HUES48 (cell line): ENCODE measurements at regions not wholly inside any gene's neighbourhood (a gene's known extent, or its start where the extent isn't known, plus 50 kb on each side); places are given as distances from the start of the nearest gene placed in this dataset.

Experiments used
- H3K27ac ChIP-seq: one replicate; pipeline ENCODE4 v1.7.0; 2013; ENCODE audit warnings: low read depth, low read length, inconsistent platforms
- H3K27me3 ChIP-seq: 2 replicates; pipeline ENCODE4 v1.6.1; 2013; ENCODE audit warnings: mild to moderate bottlenecking, low read length; ENCODE audit not compliant: control insufficient read depth, insufficient read depth
- H3K36me3 ChIP-seq: 2 replicates; pipeline ENCODE4 v1.6.1; 2013; ENCODE audit warnings: low read length; ENCODE audit not compliant: control insufficient read depth, insufficient read depth
- H3K4me1 ChIP-seq: 2 replicates; pipeline ENCODE4 v1.6.1; 2013; ENCODE audit warnings: mild to moderate bottlenecking, low read length; ENCODE audit not compliant: control insufficient read depth, insufficient read depth
- H3K4me3 ChIP-seq: 2 replicates; pipeline ENCODE4 v1.5.1; 2013; ENCODE audit warnings: mild to moderate bottlenecking, low read depth, low read length
- H3K9ac ChIP-seq: 2 replicates; pipeline ENCODE4 v1.6.1; 2013; ENCODE audit warnings: mild to moderate bottlenecking, low read depth, low read length, moderate library complexity
- H3K9me3 ChIP-seq: 2 replicates; pipeline ENCODE4 v1.6.1; 2013; ENCODE audit warnings: low read length; ENCODE audit not compliant: control insufficient read depth, insufficient read depth

- Histone ChIP-seq H3K36me3 (no peaks in the 10 kb centered on the region), H3K9ac (no peak overlapping the region), H3K4me1 (no peaks in the 10 kb centered on the region), H3K27me3 (no peaks in the 10 kb centered on the region), H3K4me3 (no peak overlapping the region), H3K9me3 (no peaks in the 10 kb centered on the region), H3K27ac (no peak overlapping the region)
Measured at GRCh38 chr10:44512431-44513022, 127.6 kb upstream of the CXCL12 start.

GRCh38 chr10:44513591-44513990 lies 128.7 kb upstream of the CXCL12 start:
- no peaks in the 10 kb centered on the region for H3K9me3 ChIP-seq

GRCh38 chr10:44516891-44517290 lies 132.0 kb upstream of the CXCL12 start:
- no peaks in the 10 kb centered on the region for H3K9me3 ChIP-seq

More at GRCh38 chr10:44513591-44513990, 128.7 kb upstream of the CXCL12 start:
- H3K9ac ChIP-seq, result no peak overlapping the region
- H3K4me1 ChIP-seq, result no peaks in the 10 kb centered on the region
- no peaks in the 10 kb centered on the region for H3K27me3 ChIP-seq
- H3K36me3 ChIP-seq, result no peaks in the 10 kb centered on the region
- H3K4me3 ChIP-seq, result no peak overlapping the region
- H3K27ac ChIP-seq, result no peak overlapping the region

GRCh38 chr10:44517635-44518034 lies 132.7 kb upstream of the CXCL12 start:
- Histone ChIP-seq H3K9me3 (no peaks in the 10 kb centered on the region), H3K4me3 (no peak overlapping the region), H3K27ac (no peak overlapping the region), H3K36me3 (no peaks in the 10 kb centered on the region), H3K9ac (no peak overlapping the region), H3K27me3 (no peaks in the 10 kb centered on the region), H3K4me1 (no peaks in the 10 kb centered on the region)

More at GRCh38 chr10:44516891-44517290, 132.0 kb upstream of the CXCL12 start:
- Histone ChIP-seq H3K27ac (no peak overlapping the region), H3K9ac (no peak overlapping the region), H3K4me3 (no peak overlapping the region), H3K27me3 (no peaks in the 10 kb centered on the region), H3K4me1 (no peaks in the 10 kb centered on the region), H3K36me3 (no peaks in the 10 kb centered on the region)

GRCh38 chr10:44519361-44519760 lies 134.5 kb upstream of the CXCL12 start:
- no peak overlapping the region for H3K9ac ChIP-seq
- no peaks in the 10 kb centered on the region for H3K36me3 ChIP-seq
- H3K27ac ChIP-seq, result no peak overlapping the region
- H3K4me3 ChIP-seq, result no peak overlapping the region
- no peaks in the 10 kb centered on the region for H3K27me3 ChIP-seq
- H3K4me1 ChIP-seq, result no peaks in the 10 kb centered on the region
- H3K9me3 ChIP-seq, result no peaks in the 10 kb centered on the region

GRCh38 chr10:44520651-44521050 lies 135.8 kb upstream of the CXCL12 start:
- no peaks in the 10 kb centered on the region for H3K27me3 ChIP-seq
- no peaks in the 10 kb centered on the region for H3K4me1 ChIP-seq
- H3K36me3 ChIP-seq, result no peaks in the 10 kb centered on the region
- H3K9me3 ChIP-seq, result no peaks in the 10 kb centered on the region
- H3K27ac ChIP-seq, result no peak overlapping the region
- no peak overlapping the region for H3K4me3 ChIP-seq
- H3K9ac ChIP-seq, result no peak overlapping the region

GRCh38 chr10:44539178-44539577 lies 154.3 kb upstream of the CXCL12 start:
- Histone ChIP-seq H3K9me3 (no peaks in the 10 kb centered on the region; the same call in 1 of the 2 replicates), H3K4me3 (no peak overlapping the region), H3K27ac (no peak overlapping the region)

GRCh38 chr10:44552726-44553125 lies 167.8 kb upstream of the CXCL12 start:
- peaks cover 9% of the 10 kb centered on the region; the same call in 1 of the 2 replicates for H3K9me3 ChIP-seq
- no peak overlapping the region for H3K9ac ChIP-seq
- no peak overlapping the region for H3K4me3 ChIP-seq
- H3K27me3 ChIP-seq, result no peaks in the 10 kb centered on the region
- no peak overlapping the region for H3K27ac ChIP-seq
- no peaks in the 10 kb centered on the region for H3K4me1 ChIP-seq
- H3K36me3 ChIP-seq, result no peaks in the 10 kb centered on the region

More at GRCh38 chr10:44539178-44539577, 154.3 kb upstream of the CXCL12 start:
- Histone ChIP-seq H3K36me3 (no peaks in the 10 kb centered on the region), H3K9ac (no peak overlapping the region), H3K4me1 (no peaks in the 10 kb centered on the region), H3K27me3 (no peaks in the 10 kb centered on the region)

GRCh38 chr10:44557596-44558191 lies 172.8 kb upstream of the CXCL12 start:
- no peaks in the 10 kb centered on the region for H3K36me3 ChIP-seq
- H3K27ac ChIP-seq, result no peak overlapping the region
- no peaks in the 10 kb centered on the region for H3K9me3 ChIP-seq
- H3K9ac ChIP-seq, result no peak overlapping the region
- no peaks in the 10 kb centered on the region for H3K27me3 ChIP-seq
- H3K4me1 ChIP-seq, result no peaks in the 10 kb centered on the region
- H3K4me3 ChIP-seq, result no peak overlapping the region

GRCh38 chr10:44558521-44558920 lies 173.6 kb upstream of the CXCL12 start:
- no peaks in the 10 kb centered on the region for H3K4me1 ChIP-seq
- H3K9ac ChIP-seq, result no peak overlapping the region
- no peaks in the 10 kb centered on the region for H3K27me3 ChIP-seq
- H3K4me3 ChIP-seq, result no peak overlapping the region
- H3K27ac ChIP-seq, result no peak overlapping the region
- H3K36me3 ChIP-seq, result no peaks in the 10 kb centered on the region
- H3K9me3 ChIP-seq, result no peaks in the 10 kb centered on the region

GRCh38 chr10:44564361-44564760 lies 179.5 kb upstream of the CXCL12 start:
- Histone ChIP-seq H3K27me3 (no peaks in the 10 kb centered on the region), H3K4me3 (no peak overlapping the region), H3K4me1 (no peaks in the 10 kb centered on the region), H3K9ac (no peak overlapping the region), H3K9me3 (no peaks in the 10 kb centered on the region), H3K36me3 (no peaks in the 10 kb centered on the region), H3K27ac (no peak overlapping the region)
